Neural cell (in vitro differentiated cells): ENCODE measurements at regions not wholly inside any gene's neighbourhood (a gene's known extent, or its start where the extent isn't known, plus 50 kb on each side); places are given as distances from the start of the nearest gene placed in this dataset.
"Not testable (repeated sequence)": the region's sequence is repeated elsewhere in the genome, so short reads cannot be mapped to it uniquely, and the experiment has no call there.

Experiments
- H2AFZ ChIP-seq: fragments of 200-600, 300-800 bp; sonication (generic), shearing (Covaris generic); 2 replicates; pipeline ENCODE4 v1.6.0; 2014; ENCODE audit warnings: low read depth, mild to moderate bottlenecking, antibody characterized with exemption, low read length, moderate library complexity
- H3F3A ChIP-seq: fragments of 200-600 bp; shearing (Covaris generic); 2 replicates; pipeline ENCODE4 v1.6.1; 2016; ENCODE audit warnings: mild to moderate bottlenecking, moderate library complexity, mixed read lengths, antibody characterized with exemption, low read length; ENCODE audit not compliant: insufficient read depth, poor library complexity, severe bottlenecking
- H3K27ac ChIP-seq: fragments of 200-600, 300-800 bp; sonication (generic), shearing (Covaris generic); 2 replicates; pipeline ENCODE4 v1.5.1; 2014; ENCODE audit warnings: mild to moderate bottlenecking, low read length, moderate library complexity
- H3K27me3 ChIP-seq: fragments of 300-800, 200-600 bp; sonication (generic), shearing (Covaris generic); 2 replicates; pipeline ENCODE4 v1.6.0; 2014; ENCODE audit warnings: mild to moderate bottlenecking, low read depth, low read length, moderate library complexity; ENCODE audit not compliant: insufficient read depth
- H3K36me3 ChIP-seq: fragments of 300-800, 200-600 bp; sonication (generic), shearing (Covaris generic); 2 replicates; pipeline ENCODE4 v1.5.1; 2014; ENCODE audit warnings: mild to moderate bottlenecking, antibody characterized with exemption, low read length, moderate library complexity; ENCODE audit not compliant: insufficient read depth
- H3K4me2 ChIP-seq: fragments of 300-800, 200-600 bp; sonication (generic), shearing (Covaris generic); 2 replicates; pipeline ENCODE4 v1.6.0; 2014; ENCODE audit warnings: mild to moderate bottlenecking, low read length
- H3K4me3 ChIP-seq: fragments of 300-800, 200-600 bp; sonication (generic), shearing (Covaris generic); 2 replicates; pipeline ENCODE4 v1.5.1; 2014; ENCODE audit warnings: mild to moderate bottlenecking, low read length, moderate library complexity
- H3K79me2 ChIP-seq: fragments of 200-600 bp; shearing (Covaris generic); replicated peaks from 2 replicates; pipeline ENCODE4 v1.6.0; 2014; ENCODE audit warnings: mild to moderate bottlenecking, low read length, moderate library complexity; ENCODE audit not compliant: insufficient read depth
- H3K9ac ChIP-seq: fragments of 300-800, 200-600 bp; sonication (generic), shearing (Covaris generic); 2 replicates; pipeline ENCODE4 v1.6.1; 2016; ENCODE audit warnings: mild to moderate bottlenecking, low read length, mixed read lengths
- H3K9me2 ChIP-seq: fragments of 200-600 bp; shearing (Covaris generic); 2 replicates; pipeline ENCODE4 v1.6.1; 2016; ENCODE audit warnings: mild to moderate bottlenecking, low read length, mixed read lengths; ENCODE audit not compliant: insufficient read depth
- H3K9me3 ChIP-seq: fragments of 200-600, 300-800 bp; sonication (generic), shearing (Covaris generic); 2 replicates; pipeline ENCODE4 v1.6.1; 2016; ENCODE audit warnings: mild to moderate bottlenecking, mixed run types, low read length, moderate library complexity, mixed read lengths
- H4K20me1 ChIP-seq: fragments of 200-600 bp; shearing (Covaris generic); 2 replicates; pipeline ENCODE4 v1.6.1; 2016; ENCODE audit warnings: mild to moderate bottlenecking, mixed run types; ENCODE audit not compliant: insufficient read depth
- EP300 ChIP-seq: fragments of 450-650 bp; conservative IDR thresholded peaks from 2 replicates; pipeline ENCODE4 v1.6.1; 2014; ENCODE audit warnings: antibody characterized with exemption, mild to moderate bottlenecking, moderate library complexity; ENCODE audit not compliant: poor library complexity, severe bottlenecking
- EZH2 ChIP-seq: fragments of 200-600, 300-800 bp; shearing (Covaris generic), sonication (generic); IDR thresholded peaks from 2 replicates; pipeline ENCODE4 v1.6.1; 2014; ENCODE audit warnings: antibody characterized with exemption, low read length, borderline replicate concordance, mild to moderate bottlenecking; ENCODE audit not compliant: insufficient read depth, poor library complexity, severe bottlenecking
- MXI1 ChIP-seq: fragments of 450-650 bp; conservative IDR thresholded peaks from 2 replicates; pipeline ENCODE4 v1.6.1; 2014; ENCODE audit warnings: antibody characterized with exemption, mild to moderate bottlenecking; ENCODE audit not compliant: poor library complexity, severe bottlenecking
- POLR2AphosphoS5 ChIP-seq: IDR thresholded peaks from 2 replicates; pipeline ENCODE4 v1.6.1; 2012
- RAD21 ChIP-seq: fragments of 450-650 bp; conservative IDR thresholded peaks from 2 replicates; pipeline ENCODE4 v1.6.1; 2014; ENCODE audit warnings: antibody characterized with exemption, mild to moderate bottlenecking, moderate library complexity
- SMC3 ChIP-seq: fragments of 450-650 bp; conservative IDR thresholded peaks from 2 replicates; pipeline ENCODE4 v1.6.1; 2014; ENCODE audit warnings: antibody characterized with exemption, mild to moderate bottlenecking, moderate library complexity; ENCODE audit not compliant: poor library complexity
- TAF1 ChIP-seq: IDR thresholded peaks from 2 replicates; pipeline ENCODE4 v1.6.1; 2012; ENCODE audit warnings: low read depth
- TF ChIP-seq, protein P1 (sequence below): IDR thresholded peaks from 2 replicates; pipeline ENCODE4 v1.6.1; 2012; ENCODE audit warnings: borderline replicate concordance
- TF ChIP-seq, protein P2 (sequence below): fragments of 450-650 bp; IDR thresholded peaks from 2 replicates; pipeline ENCODE4 v1.5.1; 2014; ENCODE audit warnings: antibody characterized with exemption, mild to moderate bottlenecking, moderate library complexity; ENCODE audit not compliant: poor library complexity, severe bottlenecking

DNA sequence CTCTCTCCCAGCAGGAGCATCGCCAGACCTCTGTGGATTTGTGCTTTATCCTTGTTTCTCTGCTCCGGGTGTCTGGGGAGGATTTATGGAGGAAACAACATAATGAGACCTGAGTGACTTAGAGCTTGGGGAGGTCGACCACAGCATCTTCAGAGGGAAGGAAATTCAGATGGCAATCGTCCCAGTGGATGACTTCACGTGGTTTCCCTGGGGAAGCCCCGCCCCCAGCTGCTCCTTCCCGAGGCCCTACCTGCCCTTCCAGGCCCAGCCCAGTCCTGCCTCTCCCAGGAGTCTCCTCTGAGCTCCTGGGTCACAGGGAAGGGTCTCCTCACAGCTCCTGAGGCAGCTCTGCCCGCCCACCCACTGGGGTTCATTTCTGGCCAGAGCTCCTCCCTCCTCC, 430.3 kb upstream of the SULF2 start:
- H4K20me1 ChIP-seq = no peaks in the 10 kb centered on the region
- no peak overlapping the region for H3K4me2 ChIP-seq
- no peaks in the 10 kb centered on the region for H3K79me2 ChIP-seq
- no peak for TF ChIP-seq EP300
- TF ChIP-seq POLR2AphosphoS5 = no peak
- no peak for TF ChIP-seq TAF1
- TF ChIP-seq EZH2 = no peak
- no peak for TF ChIP-seq RAD21
- no peak for TF ChIP-seq MXI1
- TF ChIP-seq, protein P1, sequence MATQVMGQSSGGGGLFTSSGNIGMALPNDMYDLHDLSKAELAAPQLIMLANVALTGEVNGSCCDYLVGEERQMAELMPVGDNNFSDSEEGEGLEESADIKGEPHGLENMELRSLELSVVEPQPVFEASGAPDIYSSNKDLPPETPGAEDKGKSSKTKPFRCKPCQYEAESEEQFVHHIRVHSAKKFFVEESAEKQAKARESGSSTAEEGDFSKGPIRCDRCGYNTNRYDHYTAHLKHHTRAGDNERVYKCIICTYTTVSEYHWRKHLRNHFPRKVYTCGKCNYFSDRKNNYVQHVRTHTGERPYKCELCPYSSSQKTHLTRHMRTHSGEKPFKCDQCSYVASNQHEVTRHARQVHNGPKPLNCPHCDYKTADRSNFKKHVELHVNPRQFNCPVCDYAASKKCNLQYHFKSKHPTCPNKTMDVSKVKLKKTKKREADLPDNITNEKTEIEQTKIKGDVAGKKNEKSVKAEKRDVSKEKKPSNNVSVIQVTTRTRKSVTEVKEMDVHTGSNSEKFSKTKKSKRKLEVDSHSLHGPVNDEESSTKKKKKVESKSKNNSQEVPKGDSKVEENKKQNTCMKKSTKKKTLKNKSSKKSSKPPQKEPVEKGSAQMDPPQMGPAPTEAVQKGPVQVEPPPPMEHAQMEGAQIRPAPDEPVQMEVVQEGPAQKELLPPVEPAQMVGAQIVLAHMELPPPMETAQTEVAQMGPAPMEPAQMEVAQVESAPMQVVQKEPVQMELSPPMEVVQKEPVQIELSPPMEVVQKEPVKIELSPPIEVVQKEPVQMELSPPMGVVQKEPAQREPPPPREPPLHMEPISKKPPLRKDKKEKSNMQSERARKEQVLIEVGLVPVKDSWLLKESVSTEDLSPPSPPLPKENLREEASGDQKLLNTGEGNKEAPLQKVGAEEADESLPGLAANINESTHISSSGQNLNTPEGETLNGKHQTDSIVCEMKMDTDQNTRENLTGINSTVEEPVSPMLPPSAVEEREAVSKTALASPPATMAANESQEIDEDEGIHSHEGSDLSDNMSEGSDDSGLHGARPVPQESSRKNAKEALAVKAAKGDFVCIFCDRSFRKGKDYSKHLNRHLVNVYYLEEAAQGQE = no peak
- no peak for TF ChIP-seq SMC3
- TF ChIP-seq, protein P2, sequence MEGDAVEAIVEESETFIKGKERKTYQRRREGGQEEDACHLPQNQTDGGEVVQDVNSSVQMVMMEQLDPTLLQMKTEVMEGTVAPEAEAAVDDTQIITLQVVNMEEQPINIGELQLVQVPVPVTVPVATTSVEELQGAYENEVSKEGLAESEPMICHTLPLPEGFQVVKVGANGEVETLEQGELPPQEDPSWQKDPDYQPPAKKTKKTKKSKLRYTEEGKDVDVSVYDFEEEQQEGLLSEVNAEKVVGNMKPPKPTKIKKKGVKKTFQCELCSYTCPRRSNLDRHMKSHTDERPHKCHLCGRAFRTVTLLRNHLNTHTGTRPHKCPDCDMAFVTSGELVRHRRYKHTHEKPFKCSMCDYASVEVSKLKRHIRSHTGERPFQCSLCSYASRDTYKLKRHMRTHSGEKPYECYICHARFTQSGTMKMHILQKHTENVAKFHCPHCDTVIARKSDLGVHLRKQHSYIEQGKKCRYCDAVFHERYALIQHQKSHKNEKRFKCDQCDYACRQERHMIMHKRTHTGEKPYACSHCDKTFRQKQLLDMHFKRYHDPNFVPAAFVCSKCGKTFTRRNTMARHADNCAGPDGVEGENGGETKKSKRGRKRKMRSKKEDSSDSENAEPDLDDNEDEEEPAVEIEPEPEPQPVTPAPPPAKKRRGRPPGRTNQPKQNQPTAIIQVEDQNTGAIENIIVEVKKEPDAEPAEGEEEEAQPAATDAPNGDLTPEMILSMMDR = no peak
- H3K36me3 ChIP-seq = no peaks in the 10 kb centered on the region
- no peak overlapping the region for H3K9ac ChIP-seq
- no peaks in the 10 kb centered on the region for H3K27me3 ChIP-seq
- H3K4me3 ChIP-seq = no peak overlapping the region
- no peak overlapping the region for H2AFZ ChIP-seq
- no peak overlapping the region for H3K27ac ChIP-seq
- no peaks in the 10 kb centered on the region for H3K9me3 ChIP-seq
- no peaks in the 10 kb centered on the region for H3F3A ChIP-seq
- no peaks in the 10 kb centered on the region for H3K9me2 ChIP-seq

DNA sequence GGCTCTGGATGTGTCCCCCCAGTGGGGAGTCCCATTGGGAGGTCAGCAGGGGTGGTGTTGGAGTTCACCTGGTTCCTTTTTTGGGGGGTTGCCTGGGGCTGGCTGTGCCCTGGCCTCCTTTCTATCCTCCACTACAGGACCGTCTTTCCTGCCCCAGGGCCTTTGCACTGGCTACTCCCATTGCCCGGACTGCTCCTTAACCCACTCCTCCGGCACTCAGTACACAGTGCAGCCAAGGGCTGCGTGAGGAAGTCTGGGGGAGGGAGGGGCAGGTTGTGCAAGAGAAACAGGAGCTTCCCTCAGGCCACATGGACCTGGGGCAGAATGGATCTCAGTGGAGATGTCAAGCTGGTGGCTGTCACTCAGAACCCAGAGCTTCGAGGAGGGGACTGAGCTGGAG, 429.3 kb upstream of the SULF2 start:
- Histone ChIP-seq H3K27me3 (no peaks in the 10 kb centered on the region), H3K4me3 (no peak overlapping the region)
- TF ChIP-seq SMC3 (no peak), EP300 (no peak), RAD21 (no peak), EZH2 (no peak), TAF1 (no peak), POLR2AphosphoS5 (no peak), MXI1 (no peak)
- TF ChIP-seq, protein P1 = no peak
- TF ChIP-seq, protein P2 = no peak

DNA sequence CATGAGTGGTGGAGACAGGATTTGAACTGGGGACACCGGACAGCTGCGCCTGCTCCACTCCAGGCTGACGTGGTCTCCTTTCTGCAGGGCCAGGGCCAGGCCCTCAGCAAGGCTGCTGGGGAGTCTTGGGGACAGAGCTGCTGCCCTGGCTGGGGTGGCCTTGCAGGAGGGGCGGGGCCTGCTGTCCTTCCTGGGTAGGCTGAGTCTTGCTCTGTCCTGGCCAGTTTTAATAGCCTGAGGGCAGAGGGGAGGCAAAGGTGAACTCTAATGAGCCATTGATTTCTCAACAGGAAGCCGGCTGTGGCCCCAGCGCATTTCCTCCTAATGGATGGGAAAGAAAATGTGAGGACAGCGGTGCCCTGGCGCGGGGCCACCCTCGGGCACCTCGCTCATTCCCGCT, 428.4 kb upstream of the SULF2 start:
- H3K9ac ChIP-seq, H3F3A ChIP-seq, H3K4me3 ChIP-seq, H2AFZ ChIP-seq, H3K9me3 ChIP-seq, H3K79me2 ChIP-seq, H3K9me2 ChIP-seq, H3K36me3 ChIP-seq, H3K27me3 ChIP-seq, H3K4me2 ChIP-seq, H3K27ac ChIP-seq, H4K20me1 ChIP-seq: not testable (repeated sequence)

More for the DNA sequence above, 429.3 kb upstream of the SULF2 start:
- no peak overlapping the region for H3K9ac ChIP-seq
- H2AFZ ChIP-seq = no peak overlapping the region
- no peaks in the 10 kb centered on the region for H3K9me2 ChIP-seq
- H3K4me2 ChIP-seq = no peak overlapping the region
- no peaks in the 10 kb centered on the region for H3K9me3 ChIP-seq
- no peaks in the 10 kb centered on the region for H4K20me1 ChIP-seq
- H3K79me2 ChIP-seq = no peaks in the 10 kb centered on the region
- no peaks in the 10 kb centered on the region for H3F3A ChIP-seq
- H3K36me3 ChIP-seq = no peaks in the 10 kb centered on the region
- H3K27ac ChIP-seq = no peak overlapping the region
